HK-2 (cell line): ENCODE measurements at regions not wholly inside any gene's neighbourhood (a gene's known extent, or its start where the extent isn't known, plus 50 kb on each side); places are given as distances from the start of the nearest gene placed in this dataset.

ENCODE experiments used
- DNase-seq: peaks from one replicate; pipeline ENCODE4 v3.0.0-alpha.2; 2018; ENCODE audit not compliant: unreplicated experiment

- DNase-seq = no peak
Measured at GRCh38 chr1:98382986-98383740, 278.4 kb upstream of the SNX7 start.

- DNase-seq = no peak
Measured at GRCh38 chr1:98382586-98382985, 278.9 kb upstream of the SNX7 start.

- DNase-seq = no peak
Measured at GRCh38 chr1:98374098-98374497, 287.4 kb upstream of the SNX7 start.

GRCh38 chr1:98373056-98373455 lies 288.5 kb upstream of the SNX7 start:
- no peak for DNase-seq

- no peak for DNase-seq
Measured at GRCh38 chr1:98371764-98372163, 289.8 kb upstream of the SNX7 start.

GRCh38 chr1:98369463-98369862 lies 292.1 kb upstream of the SNX7 start:
- DNase-seq = no peak

- DNase-seq = no peak
Measured at GRCh38 chr1:98368995-98369394, 292.5 kb upstream of the SNX7 start.

- DNase-seq = no peak
Measured at GRCh38 chr1:98367426-98367825, 294.1 kb upstream of the SNX7 start.

- DNase-seq = no peak
Measured at GRCh38 chr1:98366343-98366742, 295.2 kb upstream of the SNX7 start.

- no peak for DNase-seq
Measured at GRCh38 chr1:98364544-98364943, 297.0 kb upstream of the SNX7 start.

GRCh38 chr1:98360864-98361263 lies 300.7 kb upstream of the SNX7 start:
- DNase-seq = no peak

GRCh38 chr1:98355656-98356383 lies 305.7 kb upstream of the SNX7 start:
- DNase-seq = no peak

GRCh38 chr1:98352378-98352777 lies 309.1 kb upstream of the SNX7 start:
- DNase-seq = no peak

GRCh38 chr1:98351561-98351960 lies 310.0 kb upstream of the SNX7 start:
- DNase-seq = no peak

- no peak for DNase-seq
Measured at GRCh38 chr1:98345417-98345816, 316.1 kb upstream of the SNX7 start.

GRCh38 chr1:98344731-98345130 lies 316.8 kb upstream of the SNX7 start:
- DNase-seq = no peak

GRCh38 chr1:98342566-98342965 lies 319.0 kb upstream of the SNX7 start:
- no peak for DNase-seq

GRCh38 chr1:98340511-98340910 lies 321.0 kb upstream of the SNX7 start:
- DNase-seq = no peak

GRCh38 chr1:98336472-98337083 lies 324.9 kb upstream of the SNX7 start:
- DNase-seq = no peak

- DNase-seq = no peak
Measured at GRCh38 chr1:98333936-98334335, 327.6 kb upstream of the SNX7 start.

- DNase-seq = no peak
Measured at GRCh38 chr1:98333406-98333805, 328.1 kb upstream of the SNX7 start.

GRCh38 chr1:98331718-98332311 lies 329.7 kb upstream of the SNX7 start:
- no peak for DNase-seq

- no peak for DNase-seq
Measured at GRCh38 chr1:98331243-98331642, 330.3 kb upstream of the SNX7 start.
